CD14-positive monocyte (primary cell): ENCODE measurements at regions not wholly inside any gene's neighbourhood (a gene's known extent, or its start where the extent isn't known, plus 50 kb on each side); places are given as distances from the start of the nearest gene placed in this dataset.
"Not testable (repeated sequence)": the region's sequence is repeated elsewhere in the genome, so short reads cannot be mapped to it uniquely, and the experiment has no call there.

Experiments used
- DNase-seq, 3 donors: peaks; one replicate each; pipeline ENCODE4 v3.0.0-alpha.2; 2011 to 2022
- H2AFZ ChIP-seq: 2 replicates; pipeline ENCODE4 v1.6.0; 2012; ENCODE audit warnings: mild to moderate bottlenecking, low read depth, low read length, inconsistent platforms; ENCODE audit not compliant: insufficient read depth, poor library complexity, severe bottlenecking
- H3K27ac ChIP-seq, 2 donors: 1 replicate in 1 of 2; 2 replicates in 1 of 2; pipeline ENCODE4 v1.5.1; 2012 to 2013; ENCODE audit warnings: low read length in 2 of 2, control low read depth in 1 of 2, inconsistent platforms in 1 of 2, low read depth in 1 of 2, mild to moderate bottlenecking in 1 of 2
- H3K27me3 ChIP-seq, 2 donors: one replicate each; pipeline versions ENCODE4 v1.6.0 to v1.6.1; 2011 to 2013; ENCODE audit warnings: low read length in 2 of 2; ENCODE audit not compliant: control insufficient read depth in 2 of 2, insufficient read depth in 2 of 2
- H3K36me3 ChIP-seq, 2 donors: replicated peaks in 1 of 2; 1 replicate in 1 of 2; 2 replicates in 1 of 2; pipeline versions ENCODE4 v1.5.1 to v1.6.1; 2012 to 2013; ENCODE audit warnings: low read length in 2 of 2, control low read depth in 1 of 2, inconsistent platforms in 1 of 2, mild to moderate bottlenecking in 1 of 2; ENCODE audit not compliant: insufficient read depth in 2 of 2, control insufficient read depth in 1 of 2
- H3K4me1 ChIP-seq, 2 donors: 1 replicate in 1 of 2; 2 replicates in 1 of 2; pipeline versions ENCODE4 v1.5.1 to v1.6.1; 2012 to 2013; ENCODE audit warnings: low read length in 2 of 2, control low read depth in 1 of 2, inconsistent platforms in 1 of 2, mild to moderate bottlenecking in 1 of 2, moderate library complexity in 1 of 2; ENCODE audit not compliant: insufficient read depth in 2 of 2, control insufficient read depth in 1 of 2
- H3K4me2 ChIP-seq: replicated peaks from 2 replicates; pipeline ENCODE3; 2012; ENCODE audit warnings: low read length, moderate library complexity, mild to moderate bottlenecking; ENCODE audit not compliant: poor library complexity, severe bottlenecking; ENCODE audit errors: extremely low read depth
- H3K4me3 ChIP-seq, 3 experiments: fragments of 200-600 bp in 1 of 3; sonication (generic) in 1 of 3; replicated peaks in 1 of 3; 1 replicate in 2 of 3; 2 replicates in 1 of 3; pipeline ENCODE4 v1.5.1; 2011 to 2013; ENCODE audit warnings: low read length in 3 of 3, mild to moderate bottlenecking in 3 of 3, control low read depth in 2 of 3, low read depth in 2 of 3, inconsistent platforms in 1 of 3, moderate library complexity in 1 of 3
- H3K79me2 ChIP-seq: 2 replicates; pipeline ENCODE4 v1.6.0; 2012; ENCODE audit warnings: mild to moderate bottlenecking, control low read depth, inconsistent platforms, low read length, moderate library complexity; ENCODE audit not compliant: insufficient read depth
- H3K9ac ChIP-seq: 2 replicates; pipeline ENCODE4 v1.6.0; 2017; ENCODE audit warnings: low read length, mild to moderate bottlenecking; ENCODE audit not compliant: insufficient read depth, poor library complexity, severe bottlenecking
- H3K9me3 ChIP-seq, 2 donors: replicated peaks in 1 of 2; 1 replicate in 1 of 2; 2 replicates in 1 of 2; pipeline versions ENCODE4 v1.5.1 to v1.6.1; 2012 to 2013; ENCODE audit warnings: low read length in 2 of 2, control low read depth in 1 of 2; ENCODE audit not compliant: control insufficient read depth in 1 of 2, insufficient read depth in 1 of 2
- H4K20me1 ChIP-seq: 2 replicates; pipeline ENCODE4 v1.6.0; 2012; ENCODE audit warnings: mild to moderate bottlenecking, low read length, control low read depth, moderate library complexity; ENCODE audit not compliant: insufficient read depth
- H3K27ac Mint-ChIP-seq, 7 donors: one replicate each; pipeline ENCODE4 v1.8.0; 2020; ENCODE audit warnings: mild to moderate bottlenecking in 7 of 7, mixed read lengths in 7 of 7, moderate library complexity in 6 of 7, inconsistent platforms in 2 of 7
- H3K27me3 Mint-ChIP-seq, 3 donors: one replicate each; pipeline ENCODE4 v1.8.0; 2021 to 2022; ENCODE audit warnings: low read depth in 3 of 3, mild to moderate bottlenecking in 3 of 3, mixed read lengths in 3 of 3, moderate library complexity in 3 of 3, inconsistent platforms in 1 of 3
- H3K36me3 Mint-ChIP-seq, 2 donors: one replicate each; pipeline ENCODE4 v1.8.0; 2020; ENCODE audit warnings: mixed read lengths in 2 of 2, inconsistent platforms in 1 of 2, mild to moderate bottlenecking in 1 of 2
- H3K4me1 Mint-ChIP-seq: one replicate; pipeline ENCODE4 v1.8.0; 2020; ENCODE audit warnings: mild to moderate bottlenecking, mixed read lengths
- H3K4me3 Mint-ChIP-seq, 2 donors: one replicate each; pipeline ENCODE4 v1.8.0; 2020; ENCODE audit warnings: mild to moderate bottlenecking in 2 of 2, mixed read lengths in 2 of 2, moderate library complexity in 1 of 2
- H3K9me3 Mint-ChIP-seq, 7 donors: one replicate each; pipeline ENCODE4 v1.8.0; 2020 to 2022; ENCODE audit warnings: mixed read lengths in 7 of 7, mild to moderate bottlenecking in 6 of 7, moderate library complexity in 6 of 7, inconsistent platforms in 2 of 7
- CTCF ChIP-seq: fragments of 200-600 bp; IDR thresholded peaks from one replicate; pipeline ENCODE4 v1.8.0; 2022; ENCODE audit warnings: antibody characterized with exemption, mild to moderate bottlenecking
- WGBS: methylation state at CpG from one replicate; pipeline ENCODE4 v1.1.5; 2013; ENCODE audit warnings: missing lambda C conversion rate; ENCODE audit not compliant: insufficient coverage; 5-methylcytosine and 5-hydroxymethylcytosine counted together
- intact Hi-C, 2 donors: fragments of 100-400 bp; cut with micrococcal nuclease; formaldehyde crosslinking; loops; one replicate each; pipeline versions ENCODE4 v1.15.0 to v1.15.1; 2023

DNA sequence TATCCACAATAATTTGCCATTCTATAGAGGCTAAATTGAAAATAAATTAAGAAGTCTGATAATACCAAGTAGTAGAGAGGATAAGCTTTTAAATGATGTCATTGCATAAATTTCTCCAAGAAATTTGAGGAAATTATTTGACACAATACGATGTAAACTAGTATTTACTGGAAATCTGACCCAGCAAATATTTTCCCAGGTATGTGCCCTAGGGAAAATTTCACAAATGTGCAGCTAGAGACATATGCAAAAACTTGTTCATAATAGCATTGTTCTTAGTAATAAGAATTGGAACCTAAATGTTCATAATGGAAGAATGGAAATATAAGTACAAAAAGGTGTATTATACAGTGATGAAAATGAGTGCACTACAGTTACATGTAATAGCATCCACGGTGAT lies 888.8 kb upstream of the SOX11 start:
- DNase-seq: no peak
- no peak overlapping the region for H3K9ac ChIP-seq
- intact Hi-C loops: no loop called here
- no CpG with 5 or more reads among the region's 2 CpGs for WGBS
- H3K4me1 ChIP-seq: no peaks in the 10 kb centered on the region
- Mint-ChIP-seq H3K36me3 (no peaks in the 10 kb centered on the region), H3K27me3 (peaks cover 0 to 1% (median 0%) of the 10 kb centered on the region in 3 donors), H3K4me3 (no peak overlapping the region), H3K27ac (no peak overlapping the region), H3K4me1 (no peaks in the 10 kb centered on the region), H3K9me3 (peaks cover 3 to 11% (median 4%) of the 10 kb centered on the region in 7 donors)
- H3K4me2 ChIP-seq: no peak overlapping the region
- H4K20me1 ChIP-seq: no peaks in the 10 kb centered on the region
- no peak overlapping the region for H3K4me3 ChIP-seq
- no peak overlapping the region for H3K27ac ChIP-seq
- H3K79me2 ChIP-seq: no peaks in the 10 kb centered on the region
- no peaks in the 10 kb centered on the region for H3K27me3 ChIP-seq
- no peaks in the 10 kb centered on the region for H3K36me3 ChIP-seq
- peaks cover 0 to 4% of the 10 kb centered on the region in 2 donors for H3K9me3 ChIP-seq
- H2AFZ ChIP-seq: no peak overlapping the region
- TF ChIP-seq CTCF: no peak

DNA sequence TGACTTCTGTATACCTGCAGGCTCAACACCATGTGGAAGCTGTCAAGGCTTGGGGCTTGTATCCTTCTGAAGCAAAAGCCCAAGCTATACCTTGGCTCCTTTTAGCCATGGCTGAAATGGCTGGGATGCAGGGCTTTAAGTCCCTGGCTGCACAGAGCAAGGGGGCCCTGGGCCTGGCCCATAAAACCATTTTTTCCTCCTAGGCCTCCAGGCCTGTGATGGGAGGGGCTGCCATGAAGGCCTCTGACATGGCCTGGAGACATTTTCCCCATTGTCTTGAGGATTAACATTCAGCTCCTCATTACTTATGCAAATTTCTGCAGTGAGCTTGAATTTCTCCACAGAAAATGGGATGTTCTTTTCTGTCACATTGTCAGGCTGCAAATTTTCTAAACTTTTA lies 878.0 kb upstream of the SOX11 start:
- peaks cover 3 to 32% (median 13%) of the 10 kb centered on the region in 7 donors for H3K9me3 Mint-ChIP-seq
- H3K4me3 ChIP-seq, H3K79me2 ChIP-seq, H4K20me1 ChIP-seq, H3K27ac ChIP-seq, H3K4me1 Mint-ChIP-seq, DNase-seq, H3K4me2 ChIP-seq, H3K27ac Mint-ChIP-seq, H3K4me1 ChIP-seq, intact Hi-C loops, H3K36me3 ChIP-seq, H3K36me3 Mint-ChIP-seq, H3K9ac ChIP-seq, H3K27me3 Mint-ChIP-seq, H3K27me3 ChIP-seq, H2AFZ ChIP-seq, H3K4me3 Mint-ChIP-seq: not testable (repeated sequence)
- peaks cover 15 to 16% of the 10 kb centered on the region in 2 donors for H3K9me3 ChIP-seq
